SIG-M5 treated with dmso at 0.1 percent for 504 hours (cell line): ENCODE measurements at regions not wholly inside any gene's neighbourhood (a gene's known extent, or its start where the extent isn't known, plus 50 kb on each side); places are given as distances from the start of the nearest gene placed in this dataset.

Source experiments
- DNase-seq: peaks from one replicate; lab custom pipeline; 2025; ENCODE audit not compliant: unreplicated experiment; lab: John Stamatoyannopoulos, UW

GRCh38 chr5:92460505-92460904 is 1077.4 kb upstream of the ARRDC3 start:
- no peak for DNase-seq

- DNase-seq = no peak
Observed at GRCh38 chr5:92459654-92460053, 1076.5 kb upstream of the ARRDC3 start.

- no peak for DNase-seq
Observed at GRCh38 chr5:92455011-92455410, 1071.9 kb upstream of the ARRDC3 start.

DNA sequence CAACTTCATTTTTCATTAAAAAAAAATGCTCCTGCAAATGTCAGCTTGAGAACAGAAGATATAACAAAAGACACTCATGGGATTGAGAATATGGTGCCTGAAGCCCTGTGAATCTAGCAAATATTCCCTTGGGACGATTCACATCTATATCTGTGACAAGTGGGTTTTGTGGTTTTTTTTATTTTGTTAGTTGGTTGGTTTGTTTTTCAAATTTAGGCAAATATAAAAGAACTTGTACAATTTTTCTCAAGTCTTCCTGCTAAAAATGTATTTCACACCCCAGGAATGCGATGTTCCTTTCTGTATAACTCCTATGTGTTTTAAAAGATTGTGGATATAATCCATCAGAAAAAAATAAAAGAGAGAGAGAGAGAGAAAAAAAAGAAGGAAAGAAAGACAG is 1061.8 kb upstream of the ARRDC3 start:
- DNase-seq = no peak

DNA sequence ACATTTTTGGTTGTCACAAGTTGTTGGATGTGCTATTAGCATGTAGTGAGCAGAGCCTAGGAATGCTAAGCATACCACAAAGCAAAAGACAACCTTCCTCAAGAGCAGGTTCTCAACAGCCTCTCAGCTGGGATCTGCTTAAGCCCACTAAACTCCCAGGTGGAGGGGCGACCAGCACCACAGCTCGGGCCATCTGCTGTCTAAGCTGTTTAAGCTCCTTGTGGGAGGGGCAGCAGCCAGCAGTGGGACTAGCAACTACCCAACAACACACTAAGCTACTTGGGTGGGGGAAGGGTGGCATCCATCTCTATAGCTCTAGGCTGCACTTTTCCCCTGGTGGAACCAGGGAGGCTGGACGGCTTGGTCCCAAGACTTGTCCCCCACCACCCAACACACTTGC is 1052.7 kb upstream of the ARRDC3 start:
- DNase-seq = no peak

GRCh38 chr5:92429646-92430045 is 1046.5 kb upstream of the ARRDC3 start:
- DNase-seq = no peak

- no peak for DNase-seq
Observed at GRCh38 chr5:92428415-92428814, 1045.3 kb upstream of the ARRDC3 start.

GRCh38 chr5:92424785-92425426 is 1041.8 kb upstream of the ARRDC3 start:
- no peak for DNase-seq

DNA sequence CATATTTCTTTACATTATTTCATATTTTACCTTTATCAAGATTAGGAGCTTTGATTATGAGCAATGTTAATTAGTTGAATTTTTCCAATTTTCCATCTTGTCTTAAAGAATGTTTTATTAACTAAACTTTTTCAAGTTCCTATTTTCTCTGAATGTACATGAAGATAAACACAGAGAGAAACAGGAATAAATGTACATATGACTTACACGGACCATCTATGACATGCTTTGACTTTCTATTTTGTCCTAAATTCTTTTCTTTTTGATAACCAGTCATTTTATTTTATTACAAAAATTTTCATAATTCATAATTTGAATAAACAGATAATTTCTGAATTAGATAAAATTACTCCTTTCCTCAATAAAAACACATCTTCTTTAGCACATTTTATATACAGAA is 1038.8 kb upstream of the ARRDC3 start:
- no peak for DNase-seq

DNA sequence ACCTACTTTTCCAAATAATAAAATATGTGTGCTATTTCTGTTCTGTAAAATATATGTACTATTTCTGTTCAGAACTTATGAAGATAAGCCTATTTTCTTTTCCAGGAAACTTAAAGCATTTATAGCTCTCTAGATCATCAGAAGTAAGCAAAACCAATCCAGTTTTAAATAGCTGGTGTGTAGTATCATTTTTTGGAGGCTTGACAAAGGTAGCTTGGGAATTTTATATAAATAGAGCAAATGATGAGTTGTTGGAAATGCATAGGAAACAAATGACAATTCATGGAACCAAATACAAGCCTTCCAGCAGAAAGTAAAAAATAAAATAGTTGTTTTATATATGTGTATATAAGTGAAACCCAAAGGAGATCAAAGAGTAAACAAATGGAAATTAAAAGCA is 1038.1 kb upstream of the ARRDC3 start:
- no peak for DNase-seq

DNA sequence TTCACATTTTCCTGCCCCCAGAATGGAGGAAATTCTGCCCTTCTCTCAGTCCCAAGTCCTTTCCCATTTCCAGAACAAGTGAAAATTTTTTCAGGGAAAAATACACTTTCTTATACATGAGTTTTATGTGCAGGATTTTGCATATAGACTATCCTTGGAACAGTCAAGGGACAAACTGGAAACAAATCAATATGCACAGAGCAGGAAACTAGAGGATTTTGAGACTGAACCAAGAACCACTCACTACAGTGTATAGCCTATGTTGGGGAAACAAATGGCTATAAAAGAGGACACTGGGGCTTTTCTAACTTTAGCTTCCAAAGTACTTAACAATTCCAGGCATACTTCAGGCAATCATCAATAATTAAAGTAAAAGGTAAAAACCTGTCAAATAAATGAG is 1036.1 kb upstream of the ARRDC3 start:
- DNase-seq = no peak

DNA sequence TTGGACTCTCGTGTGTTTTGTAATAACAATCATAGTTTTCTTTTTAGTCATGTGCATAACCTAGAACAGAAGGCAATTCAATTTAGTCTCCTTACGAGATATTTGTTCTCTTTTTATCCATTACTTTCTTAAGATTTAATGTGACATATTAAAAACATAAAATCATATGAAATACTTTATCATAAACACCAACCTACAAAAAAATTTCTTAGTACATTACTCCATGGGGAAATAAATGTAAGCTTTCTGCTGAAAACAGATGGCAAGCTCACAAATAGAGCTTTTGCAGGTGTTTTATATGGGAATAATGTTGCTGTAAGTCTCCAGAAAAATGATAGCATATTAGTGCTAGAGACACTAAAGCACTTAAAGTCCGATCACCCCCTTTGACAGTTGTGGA is 1035.2 kb upstream of the ARRDC3 start:
- DNase-seq = no peak

DNA sequence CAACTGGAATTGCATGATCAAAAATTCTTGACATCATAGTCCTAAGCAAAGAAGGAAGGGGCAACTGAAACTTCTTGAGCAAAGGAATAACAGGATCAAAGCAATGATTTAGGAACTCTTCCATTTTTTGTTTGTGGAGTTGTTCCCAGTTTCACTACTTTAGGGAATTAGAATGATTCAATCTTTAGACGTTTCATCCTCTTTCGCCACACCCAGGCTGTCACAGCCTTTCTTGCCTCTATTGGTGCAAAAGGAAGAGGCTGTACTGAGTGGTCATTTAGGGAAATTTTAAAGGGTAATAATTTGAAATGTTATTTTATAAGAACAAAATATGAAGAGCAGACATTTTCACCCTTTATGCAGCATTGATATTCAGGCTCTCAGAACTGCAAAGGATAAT is 1026.0 kb upstream of the ARRDC3 start:
- no peak for DNase-seq

DNA sequence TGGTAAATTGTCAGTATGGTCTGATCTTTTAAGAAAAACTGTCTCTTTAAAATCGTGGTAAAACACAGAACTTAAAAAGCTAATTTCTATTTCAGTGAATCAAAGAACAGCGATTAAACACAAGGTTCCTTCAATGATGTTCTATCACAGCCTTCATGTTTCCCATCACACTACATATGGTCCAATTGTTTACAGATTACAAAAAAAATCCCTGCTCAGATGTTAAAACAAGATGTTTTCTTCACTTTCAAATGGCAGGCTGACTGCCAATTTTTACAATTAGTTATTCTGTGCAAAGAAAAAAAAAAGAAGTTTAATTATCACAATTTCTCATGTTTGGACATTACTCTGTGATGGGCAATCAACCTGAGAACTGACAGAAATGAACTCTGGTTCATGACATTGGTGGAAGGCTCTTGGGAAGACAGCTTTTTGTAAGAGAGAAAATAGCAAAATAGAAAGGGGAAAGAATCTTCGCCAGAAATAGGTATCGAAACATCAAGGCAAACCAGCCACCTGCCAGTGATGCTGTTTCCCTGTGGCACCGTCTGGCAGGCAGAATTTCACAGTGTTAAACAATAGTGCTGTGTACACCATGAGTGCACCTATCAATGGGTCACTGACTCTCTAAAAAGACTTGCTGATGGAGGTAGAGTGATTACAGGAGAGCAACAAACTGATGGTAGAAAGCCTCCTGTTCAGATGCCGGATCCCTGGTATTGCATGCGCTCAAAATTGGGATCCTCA is 1020.0 kb upstream of the ARRDC3 start:
- DNase-seq = no peak

- no peak for DNase-seq
Observed at GRCh38 chr5:92402045-92402444, 1018.9 kb upstream of the ARRDC3 start.

GRCh38 chr5:92401492-92401891 is 1018.4 kb upstream of the ARRDC3 start:
- no peak for DNase-seq

- no peak for DNase-seq
Observed at GRCh38 chr5:92394936-92395335, 1011.8 kb upstream of the ARRDC3 start.

DNA sequence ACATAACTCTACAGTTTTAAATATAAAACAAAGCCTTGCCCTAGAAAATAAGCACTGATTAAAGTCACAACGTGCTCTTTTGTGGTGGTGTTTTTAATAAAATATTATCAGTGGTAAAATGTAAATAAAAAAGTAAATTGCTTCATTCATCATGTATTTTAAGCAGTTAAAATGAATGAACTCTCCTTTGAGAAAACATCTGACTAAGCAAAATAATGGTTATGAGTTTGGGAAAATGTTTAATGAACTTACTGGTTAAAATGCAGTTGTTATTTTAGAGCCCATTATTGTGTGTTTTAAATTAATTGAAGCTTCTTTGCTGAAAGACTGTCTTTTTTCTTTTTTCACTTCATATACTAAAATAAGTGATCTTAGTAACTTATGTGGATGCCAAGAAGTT is 1007.5 kb upstream of the ARRDC3 start:
- DNase-seq = no peak

DNA sequence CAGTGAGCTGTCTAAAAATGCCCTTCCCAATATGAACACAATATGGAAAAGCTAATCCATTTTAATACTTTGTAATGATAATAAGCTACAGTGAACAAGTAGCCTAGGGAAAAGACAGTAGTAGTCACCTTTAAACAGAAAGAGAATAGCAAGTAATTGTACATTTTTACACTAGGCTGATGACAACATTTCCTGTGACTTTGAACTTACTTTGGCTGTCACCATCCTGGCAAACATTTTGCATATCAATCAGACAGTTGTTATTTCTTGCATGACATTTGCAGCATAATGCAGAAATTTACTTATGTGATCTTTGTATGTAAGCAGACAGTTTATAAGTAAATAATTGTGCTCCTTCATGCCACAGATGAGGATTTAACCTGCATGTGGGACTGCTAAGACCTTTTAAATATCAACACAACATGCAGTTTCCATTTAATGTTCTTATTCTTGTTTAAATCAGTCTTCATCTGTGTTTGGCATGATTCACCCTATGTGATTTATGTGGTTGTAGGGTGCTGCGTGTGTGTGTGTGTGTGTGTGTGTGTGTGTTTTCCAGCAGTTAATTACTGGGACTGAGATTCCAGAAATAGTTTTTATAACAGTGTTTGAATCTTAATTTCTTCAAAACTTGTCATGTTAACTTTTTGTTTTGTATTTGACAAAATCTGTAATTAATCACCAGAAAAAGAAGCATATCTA is 997.1 kb upstream of the ARRDC3 start:
- no peak for DNase-seq

GRCh38 chr5:92378966-92379611 is 996.0 kb upstream of the ARRDC3 start:
- DNase-seq = no peak

DNA sequence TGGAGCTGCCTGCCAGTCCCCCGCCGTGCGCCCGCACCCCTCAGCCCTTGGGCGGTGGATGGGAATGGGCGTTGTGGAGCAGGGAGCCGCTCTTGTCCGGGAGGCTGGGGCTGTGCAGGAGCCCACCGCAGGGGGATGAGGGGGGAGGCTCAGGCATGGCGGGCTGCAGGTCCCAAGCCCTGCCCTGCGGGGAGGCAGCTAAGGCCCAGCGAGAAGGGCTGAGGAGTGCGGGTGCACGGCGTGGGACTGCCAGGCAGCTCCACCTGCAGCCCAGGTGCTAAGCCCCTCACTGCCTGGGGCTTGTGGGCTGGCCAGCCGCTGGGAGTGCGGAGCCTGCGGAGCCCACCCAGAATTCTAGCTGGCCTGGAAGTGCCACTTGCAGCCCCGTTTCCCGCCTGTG is 991.7 kb upstream of the ARRDC3 start:
- DNase-seq = no peak

DNA sequence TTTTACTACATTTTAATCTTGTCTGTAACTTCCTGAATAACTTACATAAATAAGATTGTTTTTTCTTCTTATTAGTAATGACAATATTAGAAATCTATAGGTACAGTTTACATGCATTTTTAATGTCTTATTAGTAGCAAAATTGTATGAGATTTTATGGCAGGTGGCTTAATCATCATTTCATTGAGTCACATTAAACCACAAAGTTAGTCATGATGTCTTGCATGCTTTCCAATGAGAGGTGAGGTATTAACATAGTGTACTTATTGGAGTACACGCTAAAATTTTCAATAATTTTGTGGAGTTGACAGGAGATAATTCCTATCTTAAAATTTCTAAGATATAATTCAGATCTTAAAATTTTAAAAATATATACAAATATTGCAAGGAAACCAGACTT is 989.6 kb upstream of the ARRDC3 start:
- DNase-seq = no peak
